A549 (cell line): ENCODE measurements at regions not wholly inside any gene's neighbourhood (a gene's known extent, or its start where the extent isn't known, plus 50 kb on each side); places are given as distances from the start of the nearest gene placed in this dataset.
A peak's percentile ranks its signal among the peaks of the same experiment; 100 is the strongest.

Source experiments
- ATAC-seq, 2 experiments: fragments of 200-7000 bp in 1 of 2; fragments of >200 bp in 1 of 2; cut with Nextera tagmentation in 1 of 2; cut with Tn5 transposase in 1 of 2; 3 replicates each; pipeline versions ENCODE4 v1.8.0 to v1.9.1; 2018 to 2020; ENCODE audit warnings: mild to moderate bottlenecking in 1 of 2, moderate library complexity in 1 of 2
- CTCF ChIA-PET: fragments of 300-600 bp; sonication (Branson Sonifier 250); formaldehyde crosslinking; extraction: SDS; loops from one replicate; lab custom pipeline; 2021; ENCODE audit warnings: antibody characterized with exemption, inconsistent platforms; lab: Yijun Ruan, JAX
- POLR2A ChIA-PET: fragments of 350-600 bp; formaldehyde crosslinking; extraction: SDS; loops from one replicate; lab custom pipeline; 2021; ENCODE audit warnings: antibody characterized with exemption, inconsistent platforms; lab: Yijun Ruan, JAX
- DNase-seq, 2 experiments: peaks; one replicate each; pipeline versions ENCODE4 v3.0.0 to v3.0.0-alpha.2; 2011 to 2016; ENCODE audit warnings: low read depth in 1 of 2, low spot score in 1 of 2
- FAIRE-seq: peaks from 2 replicates; lab custom pipeline; 2011; peaks lifted over from hg19 to GRCh38; lab: Jason Lieb, UNC
- H3K27ac ChIP-seq, 2 experiments: fragments of >200 bp; sonication (Bioruptor Twin); formaldehyde crosslinking; 3 replicates each; pipeline ENCODE4 v1.5.1; 2016 to 2017
- H3K4me1 ChIP-seq: fragments of >200 bp; sonication (Bioruptor Twin); formaldehyde crosslinking; 3 replicates; pipeline ENCODE4 v1.6.1; 2016
- H3K4me2 ChIP-seq: fragments of >200 bp; sonication (Bioruptor Twin); formaldehyde crosslinking; 3 replicates; pipeline ENCODE4 v1.6.1; 2016
- H3K4me3 ChIP-seq: fragments of >200 bp; sonication (Bioruptor Twin); formaldehyde crosslinking; 3 replicates; pipeline ENCODE4 v1.5.1; 2016
- H3K9me3 ChIP-seq: fragments of >200 bp; sonication (Bioruptor Twin); formaldehyde crosslinking; 3 replicates; pipeline ENCODE4 v1.6.1; 2016
- CBX8 ChIP-seq: fragments of 200-600 bp; sonication (generic); IDR thresholded peaks from 2 replicates; pipeline ENCODE4 v1.6.1; 2016
- CHD4 ChIP-seq: fragments of 200-600 bp; sonication (generic); IDR thresholded peaks from 2 replicates; pipeline ENCODE4 v1.6.1; 2016; ENCODE audit warnings: antibody characterized with exemption, mild to moderate bottlenecking, borderline replicate concordance
- CTCF ChIP-seq: fragments of >200 bp; sonication (Bioruptor Twin); formaldehyde crosslinking; IDR thresholded peaks from 3 replicates; pipeline ENCODE4 v1.5.1; 2016
- EHF ChIP-seq: fragments of 250-450 bp; sonication (Bioruptor Pico); IDR thresholded peaks from 2 replicates; pipeline ENCODE4 v1.5.0; 2020; ENCODE audit warnings: mild to moderate bottlenecking
- EHMT2 ChIP-seq: fragments of 200-600 bp; sonication (generic); IDR thresholded peaks from 2 replicates; pipeline ENCODE4 v1.6.1; 2016; ENCODE audit warnings: antibody characterized with exemption, low read depth, mild to moderate bottlenecking, moderate library complexity
- EP300 ChIP-seq, 2 experiments: fragments of >200 bp; sonication (Bioruptor Twin); formaldehyde crosslinking; IDR thresholded peaks; 2 replicates in 1 of 2; 3 replicates in 1 of 2; pipeline ENCODE4 v1.6.1; 2016 to 2017
- ESRRA ChIP-seq: fragments of 150-350 bp; IDR thresholded peaks from 2 replicates; pipeline ENCODE4 v1.6.1; 2014; ENCODE audit warnings: mild to moderate bottlenecking, low read length, borderline replicate concordance
- FOSL2 ChIP-seq, 2 experiments: fragments of 450-650 bp in 1 of 2; fragments of >200 bp in 1 of 2; sonication (Bioruptor Twin) in 1 of 2; formaldehyde crosslinking; IDR thresholded peaks; 2 replicates each; pipeline versions ENCODE4 v1.5.0 to v1.6.1; 2016 to 2020; ENCODE audit warnings: mild to moderate bottlenecking in 1 of 2, moderate library complexity in 1 of 2
- GATA3 ChIP-seq: IDR thresholded peaks from 2 replicates; pipeline ENCODE4 v1.6.1; 2012; ENCODE audit warnings: borderline replicate concordance
- HES2 ChIP-seq: fragments of >200 bp; sonication (Bioruptor Twin); formaldehyde crosslinking; IDR thresholded peaks from 2 replicates; pipeline ENCODE4 v1.6.1; 2016
- HOXA7 ChIP-seq: fragments of 250-450 bp; sonication (Bioruptor Pico); IDR thresholded peaks from 2 replicates; pipeline ENCODE4 v1.5.0; 2020; ENCODE audit warnings: mild to moderate bottlenecking, moderate library complexity
- HOXB13 ChIP-seq: fragments of 250-450 bp; sonication (Bioruptor Pico); IDR thresholded peaks from 2 replicates; pipeline ENCODE4 v1.5.0; 2020; ENCODE audit warnings: low read depth, mild to moderate bottlenecking, moderate library complexity
- HOXB5 ChIP-seq: fragments of 250-450 bp; sonication (Bioruptor Pico); IDR thresholded peaks from 2 replicates; pipeline ENCODE4 v1.5.0; 2020; ENCODE audit warnings: mild to moderate bottlenecking, moderate library complexity
- KDM1A ChIP-seq: fragments of 200-600 bp; sonication (generic); IDR thresholded peaks from 2 replicates; pipeline ENCODE4 v1.6.1; 2016; ENCODE audit warnings: low read depth, mild to moderate bottlenecking
- MAFK ChIP-seq: fragments of 450-650 bp; IDR thresholded peaks from 2 replicates; pipeline ENCODE4 v1.6.1; 2014; ENCODE audit not compliant: partially characterized antibody
- MAZ ChIP-seq: fragments of 150-350 bp; IDR thresholded peaks from 2 replicates; pipeline ENCODE4 v1.6.1; 2014; ENCODE audit warnings: antibody characterized with exemption, low read depth, low read length, borderline replicate concordance
- NFE2L2 ChIP-seq: fragments of 150-350 bp; conservative IDR thresholded peaks from 2 replicates; pipeline ENCODE4 v1.6.1; 2014; ENCODE audit warnings: low read length
- NPAS2 ChIP-seq: fragments of 250-450 bp; sonication (Bioruptor Pico); IDR thresholded peaks from 2 replicates; pipeline ENCODE4 v1.8.0; 2022; ENCODE audit warnings: mild to moderate bottlenecking, moderate library complexity, borderline replicate concordance
- PBX3 ChIP-seq: IDR thresholded peaks from 2 replicates; pipeline ENCODE4 v1.6.1; 2012
- PHF8 ChIP-seq: fragments of 200-600 bp; sonication (generic); IDR thresholded peaks from 2 replicates; pipeline ENCODE4 v1.6.1; 2016; ENCODE audit warnings: low read depth, mild to moderate bottlenecking, antibody characterized with exemption, moderate library complexity, borderline replicate concordance
- POLR2A ChIP-seq: IDR thresholded peaks from 2 replicates; pipeline ENCODE4 v1.6.1; 2012; ENCODE audit warnings: mild to moderate bottlenecking, low read length
- POLR2AphosphoS2 ChIP-seq: conservative IDR thresholded peaks from 2 replicates; pipeline ENCODE4 v1.6.1; 2012; ENCODE audit warnings: low read length, improper control_type of control experiment, inconsistent platforms
- RAD21 ChIP-seq, 2 experiments: fragments of >200 bp in 1 of 2; sonication (Bioruptor Twin) in 1 of 2; formaldehyde crosslinking in 1 of 2; IDR thresholded peaks in 1 of 2; conservative IDR thresholded peaks in 1 of 2; 2 replicates in 1 of 2; 3 replicates in 1 of 2; pipeline ENCODE4 v1.6.1; 2012 to 2018; ENCODE audit warnings: inconsistent platforms in 1 of 2
- RARB ChIP-seq: fragments of 250-450 bp; sonication (Bioruptor Pico); IDR thresholded peaks from 2 replicates; pipeline ENCODE4 v1.8.0; 2021; ENCODE audit warnings: mild to moderate bottlenecking, moderate library complexity
- RCOR1 ChIP-seq: fragments of 150-350 bp; IDR thresholded peaks from 2 replicates; pipeline ENCODE4 v1.6.1; 2014; ENCODE audit warnings: antibody characterized with exemption, low read length, low read depth
- RFX5 ChIP-seq: fragments of 450-650 bp; IDR thresholded peaks from 2 replicates; pipeline ENCODE4 v1.7.1; 2014; ENCODE audit warnings: antibody characterized with exemption, mild to moderate bottlenecking, moderate library complexity
- SMC3 ChIP-seq: fragments of >200 bp; sonication (Bioruptor Twin); formaldehyde crosslinking; IDR thresholded peaks from 3 replicates; pipeline ENCODE4 v1.6.1; 2018; ENCODE audit warnings: inconsistent platforms
- TP53 ChIP-seq: fragments of 250-450 bp; sonication (Bioruptor Pico); IDR thresholded peaks from 2 replicates; pipeline ENCODE4 v1.5.0; 2021; ENCODE audit warnings: mild to moderate bottlenecking, moderate library complexity
- USF2 ChIP-seq: fragments of 450-650 bp; IDR thresholded peaks from 2 replicates; pipeline ENCODE4 v1.6.1; 2014; ENCODE audit warnings: antibody characterized with exemption
- ZNF302 ChIP-seq: fragments of 250-450 bp; sonication (Bioruptor Pico); IDR thresholded peaks from 2 replicates; pipeline ENCODE4 v1.9.0; 2021; ENCODE audit warnings: inconsistent platforms, mild to moderate bottlenecking, moderate library complexity
- WGBS: methylation state at CpG from one replicate; pipeline ENCODE4 v1.1.6; 2017; ENCODE audit errors: missing lambda C conversion rate; 5-methylcytosine and 5-hydroxymethylcytosine counted together

- peak; percentile 68 for TF ChIP-seq SMC3
- TF ChIP-seq HOXB5 = no peak
- no peak for TF ChIP-seq GATA3
- peak; percentile 68 to 74 for TF ChIP-seq RAD21 (conservative IDR thresholded peaks at IDR 0.05 in 1 of 2, IDR thresholded peaks at IDR 0.05 in 1 of 2)
- no peak for TF ChIP-seq EHMT2
- TF ChIP-seq FOSL2 (IDR thresholded peaks at IDR 0.05) = no peak
- peak; percentile 30; the same call in 1 of the 2 replicates for TF ChIP-seq FOSL2 (CRISPR knock-in tag; IDR thresholded peaks at IDR 0.05)
- TF ChIP-seq RCOR1 = no peak
- no peak for TF ChIP-seq ESRRA
- TF ChIP-seq POLR2A = no peak
- no peak for TF ChIP-seq NPAS2 (CRISPR knock-in tag)
- peak; percentile 60 for TF ChIP-seq CTCF
- no peak for TF ChIP-seq CHD4
- no peak for TF ChIP-seq TP53
- no peak for TF ChIP-seq EHF (CRISPR knock-in tag)
- TF ChIP-seq KDM1A = no peak
- TF ChIP-seq HES2 = no peak
- no peak for TF ChIP-seq PBX3
- TF ChIP-seq RARB (CRISPR knock-in tag) = no peak
- TF ChIP-seq EP300 (IDR thresholded peaks at IDR 0.05) = no peak
- no peak for TF ChIP-seq RFX5
- peak; percentile 29 for TF ChIP-seq MAFK
- TF ChIP-seq, all 56 proteins: peak for 5
- peak; percentile 59 for FAIRE-seq
- WGBS = 3% methylated on average over 3 of the region's 3 CpGs
- Histone ChIP-seq H3K4me1 (no peaks in the 10 kb centered on the region), H3K4me3 (no peak overlapping the region), H3K9me3 (no peaks in the 10 kb centered on the region), H3K4me2 (no peak overlapping the region), H3K27ac (no peak overlapping the region)
- ATAC-seq = peak; percentile 61 to 70; a peak in 4 of 6 replicates
- POLR2A ChIA-PET = no interaction called here
- DNase-seq = peak; percentile 26 to 44
- CTCF ChIA-PET = interaction anchor here (0.6 to 2.3 kb wide), 12 partner anchors 11 to 1330 kb away, joined by 3 to 14 read pairs (median 3); no protein-coding TSS in a partner anchor
Measured at GRCh38 chr7:91784469-91784868, 96.0 kb downstream of the MTERF1 start.

- no peak for DNase-seq
- no peaks in the 10 kb centered on the region for H3K4me1 ChIP-seq
- no peak for ATAC-seq
- TF ChIP-seq HOXA7 (no peak), EHMT2 (no peak), FOSL2 (IDR thresholded peaks at IDR 0.05) (no peak), FOSL2 (CRISPR knock-in tag; IDR thresholded peaks at IDR 0.05) (no peak), PHF8 (no peak), USF2 (no peak), CTCF (no peak), SMC3 (no peak), HOXB13 (CRISPR knock-in tag) (no peak), ZNF302 (CRISPR knock-in tag) (no peak), CBX8 (no peak), EHF (CRISPR knock-in tag) (no peak), EP300 (IDR thresholded peaks at IDR 0.05) (no peak), HOXB5 (no peak), POLR2AphosphoS2 (no peak), NFE2L2 (no peak), RFX5 (no peak), MAZ (no peak)
- H3K27ac ChIP-seq = no peak overlapping the region
- WGBS = 37% methylated on average over 2 of the region's 2 CpGs
- CTCF ChIA-PET = interaction anchor here (0.9 to 1.1 kb wide), 2 partner anchors 698 to 705 kb away, joined by 4 read pairs; no protein-coding TSS in a partner anchor
- POLR2A ChIA-PET = no interaction called here
- H3K4me3 ChIP-seq = no peak overlapping the region
- no peaks in the 10 kb centered on the region for H3K9me3 ChIP-seq
- no peak for FAIRE-seq
- H3K4me2 ChIP-seq = no peak overlapping the region
Measured at GRCh38 chr7:91787931-91788330, 92.6 kb downstream of the MTERF1 start.
